ENCODE measurements at regions not wholly inside any gene's neighbourhood (a gene's known extent, or its start where the extent isn't known, plus 50 kb on each side); places are given as distances from the start of the nearest gene placed in this dataset.

GRCh38 chr6:126603410-126603809 is 263.5 kb downstream of the CENPW start:
- no peak for DNase-seq (ENCODE audit: low read depth)

GRCh38 chr6:126605089-126605488 is 265.2 kb downstream of the CENPW start:
- DNase-seq (ENCODE audit: low read depth), result no peak

GRCh38 chr6:126607289-126607688 is 267.4 kb downstream of the CENPW start:
- DNase-seq (ENCODE audit: low read depth), result peak; percentile 39

- DNase-seq (ENCODE audit: low read depth), result no peak
These were observed 268.8 kb downstream of the CENPW start for GRCh38 chr6:126608681-126609080.

GRCh38 chr6:126614642-126615504 is 275.0 kb downstream of the CENPW start:
- DNase-seq (ENCODE audit: low read depth), result no peak

GRCh38 chr6:126616866-126617265 is 277.0 kb downstream of the CENPW start:
- no peak for DNase-seq (ENCODE audit: low read depth)

GRCh38 chr6:126618639-126619343 is 278.9 kb downstream of the CENPW start:
- DNase-seq (ENCODE audit: low read depth), result no peak

GRCh38 chr6:126620719-126621118 is 280.8 kb downstream of the CENPW start:
- DNase-seq (ENCODE audit: low read depth), result no peak

GRCh38 chr6:126625019-126625418 is 285.1 kb downstream of the CENPW start:
- DNase-seq (ENCODE audit: low read depth), result peak; percentile 66

- no peak for DNase-seq (ENCODE audit: low read depth)
These were observed 288.2 kb downstream of the CENPW start for GRCh38 chr6:126628125-126628524.

GRCh38 chr6:126631363-126631762 is 291.4 kb downstream of the CENPW start:
- DNase-seq (ENCODE audit: low read depth), result peak; percentile 50

- DNase-seq (ENCODE audit: low read depth), result no peak
These were observed 292.4 kb downstream of the CENPW start for GRCh38 chr6:126632271-126632670.

GRCh38 chr6:126633373-126633772 is 293.5 kb downstream of the CENPW start:
- no peak for DNase-seq (ENCODE audit: low read depth)

GRCh38 chr6:126640356-126640755 is 300.4 kb downstream of the CENPW start:
- DNase-seq (ENCODE audit: low read depth), result no peak

- DNase-seq (ENCODE audit: low read depth), result peak; percentile 74
These were observed 301.0 kb downstream of the CENPW start for GRCh38 chr6:126640921-126641320.

GRCh38 chr6:126641641-126642040 is 301.7 kb downstream of the CENPW start:
- DNase-seq (ENCODE audit: low read depth), result no peak

- DNase-seq (ENCODE audit: low read depth), result no peak
These were observed 303.4 kb downstream of the CENPW start for GRCh38 chr6:126643352-126643751.

- DNase-seq (ENCODE audit: low read depth), result peak; percentile 80
These were observed 311.0 kb downstream of the CENPW start for GRCh38 chr6:126650931-126651330.

- peak; percentile 56 for DNase-seq (ENCODE audit: low read depth)
These were observed 317.8 kb downstream of the CENPW start for GRCh38 chr6:126657561-126658175.

GRCh38 chr6:126660376-126660775 is 320.5 kb downstream of the CENPW start:
- no peak for DNase-seq (ENCODE audit: low read depth)

- DNase-seq (ENCODE audit: low read depth), result peak; percentile 85
These were observed 321.7 kb downstream of the CENPW start for GRCh38 chr6:126661646-126662045.

- DNase-seq (ENCODE audit: low read depth), result no peak
These were observed 323.1 kb downstream of the CENPW start for GRCh38 chr6:126662966-126663365.

Data from LHCN-M2 (cell line).